ENCODE measurements at regions not wholly inside any gene's neighbourhood (a gene's known extent, or its start where the extent isn't known, plus 50 kb on each side); places are given as distances from the start of the nearest gene placed in this dataset.

DNA sequence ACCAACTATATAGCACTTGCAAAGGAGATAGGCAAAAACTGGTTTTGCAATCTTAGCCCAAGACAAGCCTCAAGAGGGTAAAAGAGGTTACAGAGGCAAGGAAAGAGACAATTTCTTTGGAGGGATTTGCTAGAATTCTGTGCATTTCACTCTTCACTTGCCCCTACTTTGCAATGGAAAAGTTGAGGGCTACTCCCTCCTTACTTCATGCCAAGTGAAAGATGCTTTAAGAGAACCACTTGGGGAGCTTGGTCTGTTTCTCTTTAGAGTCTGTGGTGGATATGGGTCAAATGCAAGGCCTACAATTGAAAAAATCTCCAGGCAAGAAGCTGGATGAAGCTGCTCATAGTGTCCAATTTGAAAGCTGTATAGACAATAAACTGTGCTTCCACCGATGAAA is 167.7 kb upstream of the DIO2 start:
- no peak for DNase-seq (ENCODE audit: low spot score)

DNA sequence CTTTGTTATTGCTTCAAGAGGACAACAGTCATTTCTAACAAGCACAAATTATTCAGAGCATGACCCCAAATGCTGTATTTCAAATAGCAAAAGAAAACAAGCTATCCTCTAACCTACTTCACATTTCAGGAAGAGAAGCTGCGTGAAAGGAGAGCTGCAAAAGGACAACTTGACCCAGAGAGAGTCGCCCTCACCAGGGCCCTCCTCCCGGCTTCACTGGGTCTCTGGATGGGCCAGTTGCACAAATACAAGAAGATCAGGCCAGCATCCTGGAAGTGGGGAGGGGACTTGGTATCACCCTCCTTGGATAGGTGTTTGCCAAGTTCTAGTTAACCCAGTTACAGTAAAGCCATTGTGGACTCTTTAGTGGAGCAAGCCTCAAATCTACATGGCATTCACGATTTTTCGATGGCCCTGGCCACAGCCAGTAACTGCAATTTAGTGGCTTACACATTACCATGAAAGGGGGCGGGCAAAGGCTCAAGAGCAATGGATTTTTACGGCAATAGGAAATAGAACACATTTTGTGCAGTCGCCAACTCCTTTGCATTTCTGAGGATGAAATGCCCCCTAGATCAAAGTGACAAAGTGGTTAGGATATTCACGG is 166.9 kb upstream of the DIO2 start:
- DNase-seq (ENCODE audit: low spot score), result no peak

DNA sequence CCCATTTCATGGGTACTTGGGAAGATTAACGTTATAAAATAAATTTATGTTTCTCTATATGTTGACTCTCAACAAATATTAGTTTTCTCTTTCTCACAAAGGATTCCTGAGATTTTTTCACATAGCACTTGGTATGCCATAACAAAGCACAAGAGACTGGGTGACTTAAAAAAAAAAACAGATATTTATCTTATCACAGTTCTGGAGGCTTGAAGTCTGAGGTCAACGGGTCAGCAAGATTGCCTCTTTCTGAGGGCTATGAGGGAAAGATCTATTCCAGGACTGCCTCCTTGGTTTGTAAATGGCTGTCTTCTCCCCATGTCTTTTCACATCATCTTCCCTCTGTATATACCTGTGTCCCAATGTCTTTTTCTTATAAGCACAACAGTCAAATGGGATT is 153.5 kb upstream of the DIO2 start:
- DNase-seq (ENCODE audit: low spot score), result no peak

DNA sequence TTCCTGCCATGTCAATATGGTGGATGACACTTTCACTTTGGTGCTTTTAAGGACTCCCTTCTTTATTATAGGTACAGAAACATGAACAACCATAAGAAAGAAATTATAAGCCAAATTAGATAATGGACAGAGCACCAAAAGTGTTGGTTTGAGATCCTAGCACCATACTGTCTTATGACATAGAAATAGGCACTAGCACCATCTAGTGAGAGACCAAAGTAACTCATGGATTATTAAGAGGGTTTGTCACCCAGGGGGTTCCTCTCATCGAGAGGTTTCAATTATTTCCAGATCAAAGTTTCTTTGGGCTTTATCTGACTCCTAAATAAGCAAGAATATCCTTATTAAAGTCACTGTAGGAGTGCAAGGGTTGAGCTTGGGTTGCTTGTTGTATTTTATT is 153.0 kb upstream of the DIO2 start:
- DNase-seq (ENCODE audit: low spot score), result peak; percentile 50

DNA sequence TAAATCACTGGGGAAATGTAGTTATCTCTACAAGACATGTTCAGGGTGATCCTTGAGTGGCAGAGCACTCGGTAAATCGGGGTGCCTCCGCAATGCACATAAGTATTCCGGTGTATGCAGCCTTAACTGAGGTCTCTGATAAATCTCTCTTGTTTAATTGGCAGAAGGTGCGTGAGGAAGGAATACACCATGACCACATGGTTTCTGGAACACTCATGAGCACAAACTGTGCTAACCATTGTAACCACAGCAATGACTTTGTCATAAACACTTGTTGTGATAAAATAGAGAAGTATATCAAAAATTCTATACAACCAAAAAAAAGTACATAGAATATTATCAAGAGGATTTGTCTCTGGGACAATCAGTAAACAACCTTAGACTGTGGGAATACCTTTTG is 146.8 kb upstream of the DIO2 start:
- no peak for DNase-seq (ENCODE audit: low spot score)

DNA sequence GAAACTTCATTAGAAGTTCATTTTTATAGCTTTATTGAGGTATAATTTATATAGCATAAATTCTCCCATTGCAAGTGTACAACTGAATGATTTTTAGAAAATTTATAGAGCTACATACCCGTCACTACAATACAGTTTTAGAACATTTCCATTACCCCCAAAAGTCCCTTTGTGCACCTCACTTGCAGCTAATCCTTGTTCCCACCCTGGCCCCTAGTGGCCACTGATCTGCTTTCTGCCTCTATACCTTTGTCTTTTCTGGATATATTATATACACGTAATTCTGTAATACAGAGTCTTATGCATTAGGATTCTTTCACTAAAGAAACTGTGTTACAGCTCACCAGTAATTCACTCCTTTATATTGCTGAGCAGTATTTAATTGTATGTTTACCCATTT is 145.1 kb upstream of the DIO2 start:
- DNase-seq (ENCODE audit: low spot score), result no peak

DNA sequence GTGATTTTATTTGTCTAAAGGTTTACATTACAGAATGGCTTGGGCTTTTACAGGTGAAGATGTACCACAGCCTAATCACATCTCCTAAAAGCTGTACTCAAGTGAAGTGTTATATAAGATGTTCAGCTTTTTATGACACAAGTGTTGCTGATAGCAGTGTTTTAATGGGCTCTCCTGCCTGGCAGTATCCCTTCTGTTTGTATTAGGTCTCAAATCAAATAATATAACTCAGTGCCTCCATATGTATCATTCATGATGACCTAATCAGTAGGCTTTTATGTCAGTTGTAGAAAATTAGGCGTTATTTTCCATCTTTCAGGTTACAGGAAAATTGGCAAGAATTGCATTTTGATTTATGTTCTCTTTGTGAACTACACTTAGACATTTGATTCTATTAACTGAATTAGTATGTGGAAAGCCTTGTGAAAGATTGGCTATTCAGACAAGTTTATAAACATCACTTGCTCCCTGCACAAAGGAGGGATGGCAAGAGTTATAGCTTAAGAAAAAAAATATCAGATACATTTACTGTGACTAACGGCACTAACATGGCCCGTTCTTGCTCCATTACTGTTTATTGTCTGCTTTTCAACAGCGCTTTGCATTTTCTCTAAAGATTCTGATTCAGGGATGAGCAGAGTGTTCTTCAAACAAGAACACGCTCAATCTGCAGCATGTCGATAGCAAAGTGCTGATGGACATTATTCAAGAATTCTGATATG is 143.7 kb upstream of the DIO2 start:
- no peak for DNase-seq (ENCODE audit: low spot score)

DNA sequence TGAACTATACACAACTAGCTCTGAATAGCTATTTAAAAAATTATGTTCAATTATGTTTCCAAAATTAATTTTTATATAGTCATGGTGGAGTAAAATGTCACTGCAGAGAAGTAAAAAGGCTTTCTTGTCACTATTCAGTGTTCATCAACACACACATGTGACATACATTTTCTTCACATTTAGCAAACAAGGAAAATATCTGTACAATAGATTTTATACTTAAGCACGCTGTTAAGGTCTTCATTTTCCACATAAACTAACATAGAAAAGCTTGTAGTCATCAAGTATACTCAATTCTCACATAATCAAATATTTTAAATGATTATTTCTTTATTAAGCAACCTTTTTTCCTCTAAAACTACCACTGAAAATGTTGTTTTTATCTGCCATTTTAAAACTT is 141.2 kb upstream of the DIO2 start:
- DNase-seq (ENCODE audit: low spot score), result no peak

DNA sequence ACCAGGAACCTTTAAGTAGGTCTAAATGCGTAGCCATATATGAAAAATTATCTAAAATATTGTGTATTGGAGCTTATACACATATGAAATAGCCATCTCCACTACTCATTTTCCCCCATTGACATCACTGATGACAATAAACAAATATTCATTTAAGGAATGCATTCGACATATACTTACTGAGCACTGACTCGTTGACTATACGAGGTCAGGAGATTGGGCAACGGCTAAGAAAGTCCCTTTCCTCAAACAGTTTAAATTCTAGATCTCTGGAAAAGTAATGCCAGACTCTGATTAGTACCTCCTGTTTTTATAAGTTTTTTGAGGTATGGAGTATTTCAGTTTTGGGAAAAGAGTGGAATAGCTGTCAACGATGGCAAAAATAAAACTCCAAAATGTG is 139.4 kb upstream of the DIO2 start:
- DNase-seq (ENCODE audit: low spot score), result no peak

DNA sequence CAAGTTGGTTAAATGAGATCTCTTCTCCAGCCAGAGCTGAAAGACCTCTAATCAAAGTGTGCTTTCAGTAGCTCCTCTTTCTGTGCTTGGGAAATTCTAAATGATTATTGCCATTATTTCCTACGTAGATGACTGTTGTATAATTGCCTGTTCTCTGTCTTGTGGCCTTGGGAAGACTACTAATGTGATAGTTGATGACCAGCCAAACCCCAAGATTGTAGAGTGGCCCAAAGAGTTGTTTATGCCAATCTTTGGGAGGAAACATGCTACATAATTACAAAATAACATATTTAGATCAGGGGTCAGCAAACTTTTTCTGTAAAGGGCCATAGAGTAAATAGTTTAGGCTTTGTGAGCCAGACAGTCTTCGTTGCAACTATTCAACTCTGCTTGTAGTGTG is 135.1 kb upstream of the DIO2 start:
- no peak for DNase-seq (ENCODE audit: low spot score)

DNA sequence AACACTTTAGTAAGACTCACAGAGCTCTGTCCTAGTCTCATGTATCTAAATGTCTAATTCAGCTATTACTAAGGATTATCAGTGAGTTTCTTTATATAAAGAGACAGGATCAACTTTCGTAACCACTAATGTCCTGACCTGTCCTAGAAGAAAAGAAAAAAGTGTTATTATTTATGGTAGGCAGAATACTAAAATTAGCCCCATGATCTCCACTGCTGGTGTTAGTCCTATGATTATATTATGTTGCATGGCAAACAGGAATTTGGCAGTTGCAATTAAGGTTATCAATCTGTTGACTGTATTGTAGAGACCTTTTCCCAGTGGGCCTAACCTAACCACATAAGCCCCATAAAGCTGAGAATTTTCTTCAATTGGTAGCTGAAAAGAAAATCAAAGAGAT is 132.9 kb upstream of the DIO2 start:
- no peak for DNase-seq (ENCODE audit: low spot score)

DNA sequence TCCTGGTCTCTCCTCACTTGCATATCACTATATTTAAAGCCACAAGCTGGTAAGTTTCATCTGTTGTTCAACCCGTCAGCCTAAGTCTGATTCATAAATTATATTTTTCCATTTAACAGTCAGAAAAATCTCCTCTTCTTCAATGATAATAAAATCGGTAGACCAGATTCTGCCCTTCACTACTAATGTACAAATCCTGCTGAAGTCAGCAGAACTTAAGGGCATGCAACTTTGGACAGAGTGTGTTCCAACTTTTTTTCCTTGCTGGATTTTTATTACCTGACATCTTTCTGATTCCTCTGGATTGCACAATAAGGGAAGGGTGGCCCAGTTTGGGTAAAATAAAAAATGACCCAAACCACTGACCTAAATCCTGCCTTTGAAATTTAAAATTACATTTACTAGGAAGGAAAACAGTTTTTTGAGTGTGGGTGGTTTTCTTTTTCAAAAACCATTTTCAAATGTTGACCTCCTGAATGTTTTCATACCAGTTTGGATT is 125.4 kb upstream of the DIO2 start:
- DNase-seq (ENCODE audit: low spot score), result no peak

DNA sequence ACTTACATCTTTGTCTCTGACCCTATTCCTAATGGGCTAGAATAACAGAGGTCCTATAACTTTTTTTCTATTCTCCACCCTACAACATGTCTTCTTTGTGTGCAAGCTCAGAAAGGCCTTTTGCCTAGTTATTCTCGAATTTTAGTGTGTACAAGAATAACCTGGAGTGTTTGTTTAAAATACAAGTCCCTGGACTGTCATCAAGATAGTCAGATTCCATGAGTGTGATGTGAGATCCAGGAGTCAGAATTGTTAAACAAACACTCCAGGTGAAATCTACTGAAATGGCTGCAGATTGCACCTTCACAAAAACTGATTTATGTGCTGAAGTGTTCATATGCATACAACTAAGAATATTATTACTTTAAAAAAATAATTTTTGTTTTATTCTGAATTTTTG is 114.4 kb upstream of the DIO2 start:
- no peak for DNase-seq (ENCODE audit: low spot score)

DNA sequence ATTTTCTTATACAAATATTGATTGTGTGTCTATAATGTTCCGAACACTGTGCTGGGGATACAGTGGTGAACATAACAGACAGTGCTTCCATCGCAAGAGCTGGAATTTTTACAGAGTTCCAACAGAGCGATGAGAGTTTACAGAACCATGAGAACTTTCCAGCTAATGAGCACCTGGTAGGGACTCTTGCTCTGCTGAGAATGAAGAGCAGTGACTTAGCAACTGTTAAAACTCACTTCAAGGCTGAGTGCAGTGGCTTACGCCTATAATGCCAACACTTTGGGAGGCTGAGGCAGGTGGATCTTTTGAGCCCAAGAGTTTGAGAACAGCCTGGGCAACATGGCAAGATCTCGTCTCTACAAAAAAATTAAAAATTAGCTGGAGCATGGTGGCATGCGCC is 113.8 kb upstream of the DIO2 start:
- no peak for DNase-seq (ENCODE audit: low spot score)

DNA sequence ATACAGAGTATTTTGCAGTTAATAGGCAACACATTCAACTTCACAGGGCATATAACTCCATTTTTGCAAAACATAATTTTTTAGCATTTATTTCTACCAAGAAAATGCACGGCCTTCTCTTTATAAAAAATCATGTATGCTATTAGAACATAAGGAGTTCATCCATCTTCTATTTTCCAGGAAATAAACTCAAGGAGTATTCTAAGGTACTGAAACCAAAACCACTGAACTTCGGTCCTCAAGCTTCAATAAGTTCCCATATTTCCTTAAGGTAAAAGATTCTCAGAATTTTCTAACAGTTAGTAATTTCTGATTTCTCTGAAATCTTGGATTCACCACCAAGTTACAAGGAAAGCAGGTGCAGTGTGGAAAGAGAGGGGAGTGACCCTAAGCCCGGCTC is 113.3 kb upstream of the DIO2 start:
- no peak for DNase-seq (ENCODE audit: low spot score)

DNA sequence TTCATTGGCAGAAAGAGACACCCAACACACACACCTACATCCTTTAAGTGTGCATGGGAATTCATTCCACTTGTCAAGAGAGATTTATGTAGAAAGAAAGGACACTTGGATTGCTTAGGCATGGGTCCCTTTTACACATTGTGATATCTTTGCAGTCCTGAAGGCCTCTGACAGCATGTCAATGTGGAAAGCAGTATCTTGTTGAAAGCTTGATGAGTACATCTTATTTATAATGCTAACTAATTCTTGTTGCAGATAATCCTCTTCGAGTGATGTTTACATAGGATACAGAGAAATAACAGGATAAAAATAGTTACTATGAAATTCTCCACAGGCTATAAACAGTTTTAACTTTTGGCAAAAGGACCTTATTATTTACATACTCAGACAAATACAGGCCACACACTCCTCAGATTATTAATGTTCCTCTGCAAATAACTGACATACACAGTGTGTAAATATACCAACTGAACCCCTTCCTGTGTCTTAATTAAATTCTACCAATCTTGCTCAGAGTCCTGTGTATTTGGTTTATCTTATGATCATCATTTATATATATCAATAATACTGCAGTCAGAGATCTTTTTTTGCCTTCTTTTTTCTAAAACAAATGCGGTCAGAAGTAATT is 111.8 kb upstream of the DIO2 start:
- DNase-seq (ENCODE audit: low spot score), result no peak

DNA sequence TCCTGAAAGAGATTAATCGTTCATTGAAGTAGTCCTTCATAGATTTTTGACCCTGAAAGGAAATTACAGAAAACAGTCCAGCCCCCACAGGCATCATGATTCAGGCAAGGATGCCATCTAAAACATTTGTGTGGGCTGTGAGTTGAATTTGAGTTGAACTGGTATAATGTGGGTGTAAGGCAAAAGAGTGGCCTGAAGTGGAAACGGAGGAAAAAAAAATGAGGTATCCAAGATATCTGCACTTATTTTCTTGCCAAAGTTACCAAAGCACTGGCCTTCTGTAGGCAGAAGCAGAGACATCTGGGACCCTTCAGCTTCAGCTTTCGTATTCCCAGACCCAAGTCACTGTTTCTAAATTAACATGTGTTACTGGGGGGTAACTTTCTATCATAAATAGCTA is 105.1 kb upstream of the DIO2 start:
- no peak for DNase-seq (ENCODE audit: low spot score)

DNA sequence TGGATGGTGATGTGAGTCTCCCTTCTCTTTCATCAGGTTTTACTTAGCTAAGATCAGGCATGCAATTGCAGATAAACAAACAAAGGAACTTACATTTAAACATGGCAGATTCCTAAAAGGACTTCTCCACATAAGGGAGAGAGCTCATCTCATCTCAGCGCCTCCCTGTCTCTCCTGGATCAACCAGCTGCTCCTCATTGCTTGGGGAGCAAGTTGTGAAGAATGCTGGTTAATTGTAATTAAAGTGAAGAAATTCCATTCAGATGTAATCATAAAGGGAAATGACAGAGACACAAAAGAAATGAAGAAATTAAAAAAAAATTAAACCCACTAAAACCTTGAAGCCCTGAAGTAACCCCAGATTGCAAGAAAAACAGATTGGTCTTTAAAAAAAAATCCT is 104.4 kb upstream of the DIO2 start:
- no peak for DNase-seq (ENCODE audit: low spot score)

DNA sequence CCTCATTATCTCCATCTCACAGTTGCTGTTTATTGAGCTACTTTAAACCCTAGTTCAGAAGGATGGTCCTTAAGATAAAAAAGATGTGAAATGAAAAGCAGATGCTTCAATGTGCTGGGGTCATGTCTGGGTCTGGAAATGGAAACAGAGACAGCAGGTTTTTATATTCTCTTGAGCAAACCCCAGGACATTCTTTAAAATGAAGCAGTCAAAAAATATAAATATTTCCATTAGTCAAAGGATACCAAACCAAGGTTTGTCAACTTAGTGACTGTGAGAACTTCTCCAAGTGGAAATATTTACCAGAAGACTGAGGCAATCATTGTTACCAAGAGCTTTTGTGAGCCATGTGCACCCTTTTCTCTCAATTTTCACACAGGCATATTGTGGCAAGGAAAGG is 102.5 kb upstream of the DIO2 start:
- DNase-seq (ENCODE audit: low spot score), result no peak

DNA sequence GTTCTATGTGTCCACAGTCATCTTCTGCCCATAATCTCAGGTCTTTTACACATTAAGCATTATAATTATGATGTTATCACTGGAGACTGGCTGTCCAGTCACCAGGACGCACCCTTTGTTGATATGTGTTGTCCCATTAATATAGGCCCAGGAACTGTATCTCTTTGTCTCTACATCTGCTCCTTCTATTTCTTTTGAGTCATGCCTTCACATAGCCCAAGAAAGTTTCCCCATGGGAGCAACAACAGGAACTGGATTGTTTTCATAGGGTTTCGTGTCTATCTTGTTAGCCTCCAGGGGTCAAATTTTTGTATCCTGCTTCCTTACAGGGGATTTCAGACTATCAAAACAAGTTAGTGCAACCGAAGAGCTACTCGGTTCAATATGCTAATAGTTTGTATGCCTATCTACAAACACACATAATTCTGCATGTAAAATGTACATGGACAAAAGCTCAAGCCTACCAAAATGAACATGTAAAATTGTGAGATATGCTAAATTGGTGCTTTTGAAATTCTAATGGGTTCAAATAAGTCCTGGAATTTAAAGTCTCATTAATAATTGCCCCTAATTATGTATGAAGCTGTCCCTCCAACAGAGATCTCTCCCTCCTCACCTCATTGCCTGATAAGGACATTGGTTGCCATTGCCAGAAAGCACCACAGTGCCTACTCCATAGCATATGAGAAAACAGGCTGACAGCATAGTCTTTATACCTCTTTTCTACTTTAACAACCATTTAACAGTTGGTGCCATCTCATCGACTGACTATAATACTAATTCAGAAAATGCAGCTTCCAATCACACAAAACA is 99.8 kb upstream of the DIO2 start:
- DNase-seq (ENCODE audit: low spot score), result no peak

DNA sequence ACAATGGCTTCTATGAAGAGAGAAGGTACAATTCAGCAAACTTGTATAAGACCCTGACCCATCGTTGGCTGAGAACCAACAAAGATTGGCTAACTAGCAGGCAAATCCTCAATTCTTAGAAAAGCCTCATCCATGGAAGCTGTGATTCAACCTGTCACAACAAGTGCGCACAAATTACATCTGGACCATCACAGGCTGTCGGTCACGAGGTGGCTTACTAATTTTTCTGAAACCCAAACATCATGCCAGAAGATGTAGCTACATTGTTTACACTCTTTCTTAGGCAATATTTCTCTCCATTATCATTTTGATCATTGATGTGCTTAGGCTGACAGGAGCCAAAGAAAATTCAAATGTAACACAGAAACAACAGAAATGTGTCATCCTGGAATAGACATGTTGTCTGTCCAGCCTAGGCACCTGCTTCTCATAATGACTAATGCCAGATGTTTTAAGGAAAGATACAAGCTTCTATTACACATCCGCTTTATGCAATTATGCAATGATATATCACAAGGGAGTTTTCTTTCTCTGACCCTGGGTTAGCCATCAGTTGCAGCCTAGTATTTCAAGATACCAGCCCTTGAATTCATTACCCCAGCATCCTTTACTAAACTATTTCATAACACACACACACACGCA is 92.9 kb upstream of the DIO2 start:
- no peak for DNase-seq (ENCODE audit: low spot score)

DNA sequence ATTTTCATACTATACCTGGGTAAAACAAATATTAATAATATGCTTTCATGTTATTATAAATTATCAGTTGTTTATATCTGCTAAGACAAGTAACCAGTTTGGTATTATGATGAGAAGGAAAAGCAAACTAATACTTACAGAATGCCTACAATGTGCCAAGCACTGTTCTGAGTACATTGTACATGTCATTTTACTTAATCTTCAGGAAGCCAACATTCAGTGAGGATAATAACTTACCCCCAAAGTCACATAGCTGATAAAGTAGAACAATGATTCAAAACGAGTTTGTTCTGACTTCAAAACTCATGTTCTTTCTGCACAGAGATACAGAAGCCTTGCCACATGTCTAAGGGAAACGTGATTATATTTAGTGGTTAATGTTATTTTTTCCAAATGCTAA is 89.0 kb upstream of the DIO2 start:
- DNase-seq (ENCODE audit: low spot score), result no peak
